NCI-H226 (cell line): ENCODE measurements at regions not wholly inside any gene's neighbourhood (a gene's known extent, or its start where the extent isn't known, plus 50 kb on each side); places are given as distances from the start of the nearest gene placed in this dataset.
A peak's percentile ranks its signal among the peaks of the same experiment; 100 is the strongest.

Source experiments
- DNase-seq: peaks from one replicate; pipeline ENCODE4 v3.0.0-alpha.2; 2015

DNA sequence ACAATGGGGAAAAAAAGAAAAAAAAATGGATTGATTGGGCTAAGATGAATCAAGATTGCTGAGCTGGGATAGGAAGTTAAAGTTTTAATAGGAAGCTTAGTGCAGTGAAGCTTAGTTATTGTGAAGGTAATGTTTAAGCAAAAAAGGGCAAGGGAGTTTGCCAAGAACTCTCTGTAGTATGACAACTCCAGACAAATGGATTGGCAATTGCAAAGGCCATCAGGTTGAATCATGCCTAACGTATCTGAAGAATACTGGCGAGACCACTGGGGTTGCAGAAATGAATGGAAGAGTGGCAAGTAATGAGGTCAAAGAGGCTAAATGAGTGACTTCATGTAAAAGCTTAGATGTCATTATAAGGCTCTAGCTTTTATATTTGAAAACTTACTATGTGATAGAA lies 1654.0 kb downstream of the PCDH7 start:
- no peak for DNase-seq

DNA sequence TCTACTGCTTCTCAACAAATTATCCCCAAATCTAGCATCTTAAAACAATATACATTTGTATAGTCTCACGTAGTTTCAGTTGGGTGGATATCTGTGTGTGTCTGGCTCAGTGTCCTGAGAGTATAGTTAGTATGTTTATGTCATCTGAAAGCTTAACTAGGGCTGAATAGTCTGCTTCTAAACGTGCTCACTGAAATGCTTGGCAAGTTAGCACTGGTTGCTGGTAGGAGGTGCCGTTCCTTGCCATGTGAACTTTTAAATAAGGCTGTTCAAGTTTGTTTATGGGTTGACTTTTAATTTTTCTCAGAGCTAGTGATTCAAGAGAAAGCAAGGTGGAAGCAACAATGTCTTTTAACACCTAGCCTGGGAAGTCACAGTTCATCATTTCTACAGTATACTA lies 1673.6 kb downstream of the PCDH7 start:
- no peak for DNase-seq

DNA sequence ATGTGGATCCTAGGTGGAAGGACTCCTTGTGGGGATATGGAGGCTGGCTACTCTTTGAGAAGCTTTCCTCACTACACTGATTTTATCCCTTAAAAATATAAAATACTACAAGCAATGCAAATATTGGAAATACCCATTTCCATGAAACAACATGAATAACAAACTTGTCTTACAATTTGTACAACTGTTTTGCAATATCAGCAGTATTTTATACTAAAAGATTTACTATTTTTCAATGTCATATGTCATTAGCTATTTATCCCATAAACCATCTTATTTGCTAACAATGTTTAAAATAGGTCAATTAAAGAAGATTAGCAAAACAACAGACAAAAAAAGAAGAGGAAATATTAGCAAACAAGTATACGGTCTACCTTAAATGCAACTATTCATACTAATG lies 1674.1 kb downstream of the PCDH7 start:
- no peak for DNase-seq

DNA sequence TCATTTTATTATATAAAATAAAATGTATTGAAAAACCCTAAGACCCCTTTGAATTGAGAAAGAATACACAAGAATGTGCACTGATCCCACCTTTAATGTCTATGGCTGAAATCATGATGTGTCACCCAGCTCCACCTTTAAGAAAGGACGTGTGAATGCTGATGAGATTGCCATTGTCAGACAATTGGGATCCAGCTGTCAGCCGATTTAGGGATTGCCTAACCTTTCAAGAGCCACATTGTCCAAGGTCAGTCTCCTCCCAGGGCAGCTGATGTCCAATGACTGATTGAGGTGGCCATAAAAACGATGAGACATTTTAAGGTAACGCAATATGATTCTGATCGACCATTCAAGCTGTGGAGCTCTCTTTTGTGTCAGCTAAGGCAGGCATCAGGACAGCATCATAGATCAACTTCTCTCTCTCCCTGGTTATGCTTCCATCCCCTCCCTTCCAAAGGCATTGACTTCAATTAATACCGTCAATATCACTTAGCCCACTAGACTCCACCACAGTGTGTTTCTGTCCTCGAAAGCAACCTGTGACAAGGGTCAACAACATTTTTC lies 1676.4 kb downstream of the PCDH7 start:
- DNase-seq: no peak

DNA sequence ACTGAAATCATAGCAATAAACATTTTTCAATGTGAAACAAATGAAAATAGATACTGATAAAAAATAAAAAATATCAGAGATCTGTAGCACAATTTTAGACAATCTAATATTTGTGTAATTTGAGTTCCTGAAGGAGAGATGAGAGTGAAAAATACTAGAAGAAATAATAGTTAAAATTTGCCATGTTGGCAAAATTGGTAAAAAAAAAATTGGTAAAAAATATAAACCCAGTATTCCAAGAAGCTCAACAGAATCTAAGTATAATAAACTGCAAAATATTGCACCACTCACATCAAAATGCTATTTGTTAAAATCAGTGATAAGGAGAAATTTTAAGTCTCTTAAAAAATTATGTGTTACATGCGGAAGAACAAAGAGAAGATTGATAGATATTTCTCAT lies 1680.7 kb downstream of the PCDH7 start:
- DNase-seq: no peak

DNA sequence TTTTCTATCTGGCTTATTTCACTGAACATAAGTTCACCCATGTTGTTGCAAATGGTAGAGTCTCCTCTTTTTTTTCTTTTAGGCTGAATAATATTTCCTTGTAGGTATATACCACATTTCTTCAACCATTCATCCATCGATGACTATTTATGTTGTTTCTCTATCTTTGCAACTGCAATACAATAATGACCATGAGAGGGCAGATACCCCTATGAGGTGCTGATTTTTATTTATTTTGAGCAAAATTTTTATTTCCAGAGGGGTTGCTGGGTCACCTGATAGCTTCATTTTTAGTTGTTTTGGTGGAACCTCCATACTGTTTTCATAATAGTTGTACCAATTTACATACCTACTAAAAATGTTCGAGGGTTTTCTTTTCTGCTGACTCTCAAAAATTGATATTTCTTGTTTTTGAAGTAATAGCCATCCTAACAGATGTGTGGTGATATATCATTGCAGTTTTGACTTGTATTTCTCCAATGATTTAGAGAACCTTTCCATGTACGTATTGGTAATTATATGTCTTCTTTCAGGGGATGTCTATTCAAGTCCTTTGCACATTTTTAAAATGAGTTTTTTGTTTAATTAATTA lies 1697.0 kb downstream of the PCDH7 start:
- no peak for DNase-seq

DNA sequence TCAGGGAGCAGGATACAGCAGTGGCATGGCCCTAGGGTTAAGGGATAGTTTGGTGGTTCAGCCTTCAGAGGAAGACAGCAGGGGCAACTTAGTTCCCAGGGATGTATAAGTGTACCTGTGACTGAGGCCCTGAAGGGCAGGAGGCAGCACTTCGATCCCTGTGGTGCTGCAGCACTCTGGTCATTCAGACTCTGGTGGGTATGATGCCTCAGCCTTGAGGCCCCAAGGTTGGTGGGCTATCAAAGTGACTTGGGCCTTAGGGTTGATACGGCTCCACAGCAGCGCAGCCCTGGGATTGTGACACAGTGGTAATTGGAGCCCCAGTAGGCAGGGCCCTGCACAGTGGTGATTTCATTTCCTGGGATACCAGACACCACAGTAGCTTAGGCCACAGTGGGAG lies 1703.1 kb downstream of the PCDH7 start:
- no peak for DNase-seq

DNA sequence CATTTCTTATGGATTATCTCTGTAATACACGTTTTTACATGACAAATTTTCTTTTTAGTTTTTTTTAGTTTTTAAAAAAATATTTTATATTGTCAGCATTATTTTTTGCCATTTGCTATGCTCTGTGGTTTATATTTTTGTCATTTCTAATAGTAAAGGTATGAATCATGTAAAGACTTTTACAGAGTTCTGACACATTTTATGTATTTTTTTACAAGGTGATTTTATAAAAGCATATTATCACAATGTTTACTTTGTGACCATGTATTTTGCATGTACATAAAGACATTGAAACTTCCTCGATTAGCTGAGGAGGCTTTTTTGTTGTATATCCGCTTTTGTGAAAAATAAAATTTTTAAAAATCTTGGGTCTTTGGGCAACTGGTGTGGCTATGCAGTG lies 1705.1 kb downstream of the PCDH7 start:
- DNase-seq: no peak

DNA sequence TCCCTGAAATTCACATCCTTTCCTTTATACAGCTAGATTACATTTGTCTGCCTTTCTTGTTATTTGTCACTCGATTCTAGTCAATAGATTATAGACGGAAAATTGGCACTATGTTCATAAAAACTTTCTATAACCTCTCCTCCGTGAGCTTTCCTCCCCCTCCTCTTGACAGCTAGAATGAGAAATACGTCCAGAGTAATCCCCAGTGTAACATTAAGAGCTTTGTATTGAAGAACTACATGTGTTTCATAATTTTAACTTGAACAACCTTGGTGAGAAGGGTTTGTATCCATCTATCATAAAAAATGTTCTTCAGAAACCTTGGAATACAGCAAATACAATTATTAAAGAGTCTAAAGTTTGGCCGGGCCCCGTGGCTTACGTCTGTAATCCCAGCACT lies 1707.4 kb downstream of the PCDH7 start:
- no peak for DNase-seq

DNA sequence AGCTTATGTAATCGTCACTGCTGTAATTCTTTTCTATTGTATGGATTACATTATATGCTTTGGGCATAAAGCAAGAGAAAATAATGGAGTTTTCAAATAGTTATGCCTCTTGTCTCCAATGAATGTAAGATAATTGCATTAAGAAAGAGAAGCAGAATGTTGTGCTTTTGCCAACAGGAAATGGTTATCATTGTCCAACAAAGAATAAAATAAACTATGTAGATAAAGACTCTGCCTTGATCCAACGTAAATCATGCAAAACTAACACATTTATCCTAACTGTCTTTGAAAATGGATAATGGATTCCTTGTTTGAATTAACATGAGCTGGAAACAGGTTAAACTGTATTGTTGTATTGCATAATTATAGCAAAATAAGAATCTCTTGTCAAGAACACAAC lies 1709.0 kb downstream of the PCDH7 start:
- DNase-seq: peak; percentile 64

DNA sequence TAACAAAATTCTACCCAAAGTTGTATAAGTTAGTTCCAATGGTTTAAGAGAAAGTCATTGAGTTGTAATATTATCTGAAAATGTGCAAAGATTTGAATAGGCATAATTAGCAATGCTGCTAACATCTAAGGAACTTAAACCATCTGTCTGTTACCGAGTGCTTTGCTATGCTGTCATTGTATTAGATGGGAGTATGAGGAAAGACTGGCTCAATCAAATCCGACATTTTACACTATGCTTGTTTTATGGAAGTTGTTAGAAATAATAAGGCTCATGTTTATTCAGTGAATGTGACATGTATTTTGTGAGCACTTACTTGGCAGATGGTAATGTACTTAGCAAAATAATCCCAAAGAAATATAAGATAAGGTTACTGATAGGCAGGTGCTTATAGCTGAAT lies 1715.1 kb downstream of the PCDH7 start:
- DNase-seq: no peak

DNA sequence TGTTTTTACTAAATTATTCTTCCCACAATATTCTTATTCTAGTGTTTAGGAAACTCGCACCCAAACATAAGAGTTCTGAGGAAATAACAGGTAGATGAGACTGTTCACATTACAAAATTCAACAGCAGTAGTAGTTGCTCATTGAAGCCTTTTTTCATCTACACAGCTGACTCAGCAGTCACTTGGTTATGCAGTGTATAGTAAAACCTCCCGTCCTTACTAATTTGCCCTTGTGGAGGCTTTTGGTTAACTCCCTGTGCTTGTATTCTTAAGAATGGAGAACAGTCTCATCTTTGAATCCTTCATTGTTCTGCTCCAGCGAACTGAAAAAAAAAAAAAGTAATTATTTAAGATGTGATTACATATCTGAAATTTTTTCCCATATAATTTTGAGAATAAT lies 1716.6 kb downstream of the PCDH7 start:
- no peak for DNase-seq

DNA sequence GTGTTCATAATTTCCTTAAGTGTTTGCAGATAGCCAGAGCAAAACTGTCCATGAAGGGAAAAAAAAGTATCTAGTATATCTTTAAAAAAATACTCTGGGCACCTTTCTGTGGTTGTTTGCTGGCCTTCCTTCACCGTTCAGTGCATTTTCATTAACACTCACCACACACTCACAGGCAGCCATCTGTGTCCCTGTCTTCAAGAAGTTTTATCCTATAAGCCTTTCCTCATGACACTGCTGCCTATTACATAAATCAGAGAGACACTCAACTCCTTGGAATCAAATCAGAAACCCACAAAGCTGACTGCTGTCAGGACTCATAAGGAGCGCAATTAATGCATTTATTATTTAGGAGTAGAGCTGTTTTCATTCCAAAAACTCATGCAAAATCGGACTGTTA lies 1720.2 kb downstream of the PCDH7 start:
- no peak for DNase-seq

DNA sequence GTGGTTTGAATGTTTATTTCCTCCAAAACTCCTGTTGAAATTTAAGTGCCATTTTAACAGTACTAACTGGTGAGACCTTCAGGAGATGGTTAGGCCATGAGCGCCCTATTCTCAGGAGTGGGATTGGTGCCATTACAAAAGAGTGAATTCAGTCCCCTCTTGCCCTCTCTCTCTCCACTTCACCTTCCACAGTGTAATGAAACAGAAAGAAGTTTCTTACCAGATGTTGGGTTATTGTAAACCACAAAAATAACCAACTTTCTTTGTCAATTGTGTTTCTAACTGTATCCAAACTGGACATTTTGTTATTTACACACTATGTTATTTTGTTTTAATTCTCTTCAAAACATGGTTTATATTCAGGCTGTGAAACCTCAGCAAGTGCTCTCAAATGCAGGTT lies 1734.3 kb downstream of the PCDH7 start:
- DNase-seq: no peak

DNA sequence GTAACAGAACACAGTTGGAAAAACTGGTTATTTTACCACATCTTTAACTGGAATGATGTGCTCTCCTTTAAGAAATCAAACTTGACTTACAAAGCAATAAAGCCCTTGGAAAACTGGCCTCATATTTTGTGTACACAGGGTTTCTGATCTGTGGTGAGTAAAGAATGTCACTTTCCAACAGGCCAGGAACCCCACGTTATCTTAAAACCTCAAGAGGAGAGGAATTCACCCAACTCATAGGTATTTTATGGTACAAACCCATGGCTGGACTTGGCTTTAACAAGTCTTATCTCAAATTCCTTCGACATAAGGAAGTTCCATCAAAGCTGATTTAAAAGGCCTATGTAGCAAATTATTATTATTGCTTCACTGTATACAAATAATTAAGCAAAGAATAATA lies 1735.1 kb downstream of the PCDH7 start:
- peak; percentile 84 for DNase-seq

DNA sequence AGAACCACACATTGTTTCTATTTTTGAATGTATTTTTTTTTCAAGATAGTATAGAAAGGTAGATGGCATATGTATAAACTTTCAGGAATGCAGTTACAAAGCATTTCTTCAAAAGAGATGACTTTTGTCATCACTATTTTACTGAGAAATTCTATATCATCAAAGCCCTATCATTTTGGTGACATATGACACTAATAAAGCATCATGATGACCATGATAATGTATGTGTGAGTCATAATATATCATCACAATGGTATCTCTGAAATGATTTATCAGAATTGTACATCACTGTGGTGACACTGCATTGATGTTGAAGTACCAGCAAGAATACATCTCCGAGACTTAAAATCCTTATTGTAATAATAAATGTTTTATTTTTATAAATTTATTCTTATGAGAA lies 1740.8 kb downstream of the PCDH7 start:
- no peak for DNase-seq

DNA sequence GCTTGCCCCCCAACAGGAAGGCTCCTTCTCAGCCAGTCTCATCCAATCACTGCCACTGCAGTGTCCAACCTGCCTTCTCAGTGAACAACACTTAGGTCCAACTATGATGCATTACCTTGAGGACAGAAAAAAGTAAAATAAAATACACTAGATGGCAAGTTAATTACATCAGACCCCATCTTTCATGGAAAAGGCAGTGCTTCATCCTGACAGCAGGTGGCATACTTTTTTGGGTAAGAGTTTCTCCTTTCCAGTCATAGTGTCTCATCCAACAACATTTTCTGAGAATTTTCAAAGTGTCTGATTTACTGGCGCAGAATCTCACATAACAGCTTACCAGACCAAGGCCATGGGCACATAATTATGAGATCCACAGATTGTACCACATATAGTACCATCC lies 1742.8 kb downstream of the PCDH7 start:
- no peak for DNase-seq

DNA sequence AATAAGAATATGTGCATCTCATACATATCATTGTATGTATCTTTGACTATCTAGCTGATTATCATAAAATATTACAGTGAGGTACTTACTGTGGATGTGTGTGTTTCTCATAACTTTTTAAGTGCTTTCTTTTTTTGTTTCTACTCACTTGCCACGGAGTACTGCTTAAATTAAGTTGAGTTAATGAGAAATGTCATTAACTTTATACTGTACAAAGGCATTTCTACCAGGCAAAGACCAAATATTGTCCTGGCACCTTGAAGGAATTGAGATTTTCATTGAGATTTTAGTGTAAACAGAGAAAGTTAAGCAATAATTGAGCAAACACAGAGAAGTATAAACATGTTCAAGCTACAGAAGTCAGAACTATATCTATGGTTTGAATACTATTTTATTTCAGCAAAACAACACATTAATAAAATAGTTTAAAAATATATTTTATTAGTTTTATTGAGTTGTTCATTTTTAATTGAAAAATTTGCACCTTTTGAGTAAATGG lies 1750.0 kb downstream of the PCDH7 start:
- no peak for DNase-seq

DNA sequence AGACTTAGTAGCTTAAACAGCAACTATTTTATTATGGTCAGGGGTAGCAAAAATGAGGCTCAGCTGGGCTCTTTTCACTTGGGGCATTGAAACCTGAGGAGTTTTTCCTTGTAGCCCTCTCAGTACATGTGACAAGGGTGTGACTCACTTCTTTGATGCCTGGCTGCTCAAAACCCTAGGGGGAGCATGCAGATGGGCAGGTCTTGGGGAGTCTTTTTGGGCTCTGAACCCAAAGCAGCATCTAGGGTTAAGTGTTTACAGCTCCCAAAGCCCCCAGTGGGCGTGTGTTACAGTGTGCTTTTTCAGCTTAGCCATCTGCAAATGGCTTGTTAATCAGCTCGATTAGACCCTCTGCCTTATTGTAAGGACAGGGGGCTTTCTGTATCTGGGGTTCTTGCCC lies 1752.7 kb downstream of the PCDH7 start:
- DNase-seq: no peak

DNA sequence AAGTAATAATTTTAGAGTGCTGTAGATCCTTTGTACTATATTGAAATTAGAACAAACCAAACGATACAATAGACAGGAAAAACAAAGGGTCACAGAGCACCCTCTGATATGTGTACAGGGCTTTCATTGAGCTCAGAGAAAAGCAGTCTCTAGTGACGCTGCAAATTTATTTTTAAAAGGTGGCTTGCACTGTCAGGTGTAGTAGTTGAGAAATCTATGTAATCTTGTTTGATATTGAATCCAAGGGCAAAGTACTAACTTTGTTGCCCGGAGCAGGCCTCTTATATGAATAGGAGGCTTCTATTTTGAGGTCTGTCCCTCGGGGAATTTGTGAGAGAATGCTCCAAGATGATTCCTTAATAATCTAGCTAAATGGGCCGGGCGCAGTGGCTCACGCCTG lies 1755.5 kb downstream of the PCDH7 start:
- DNase-seq: no peak

DNA sequence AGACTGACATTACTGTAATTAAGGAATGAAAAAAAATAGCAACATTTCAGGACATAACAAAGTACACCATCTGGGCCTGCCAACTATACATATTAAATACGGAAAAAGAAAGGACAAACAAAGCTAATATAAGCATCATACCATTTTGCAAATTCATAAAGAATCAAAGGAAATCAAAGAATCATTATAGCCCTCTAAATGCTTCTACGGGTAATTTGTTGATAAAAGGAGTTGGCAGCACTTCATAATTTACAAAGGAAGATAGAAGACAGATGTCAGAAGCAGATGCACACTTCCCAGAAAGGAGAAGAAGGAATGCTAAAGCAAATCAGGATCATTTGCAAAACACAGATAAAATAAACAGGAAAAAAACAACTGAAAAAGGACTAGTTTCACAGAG lies 1757.3 kb downstream of the PCDH7 start:
- no peak for DNase-seq

DNA sequence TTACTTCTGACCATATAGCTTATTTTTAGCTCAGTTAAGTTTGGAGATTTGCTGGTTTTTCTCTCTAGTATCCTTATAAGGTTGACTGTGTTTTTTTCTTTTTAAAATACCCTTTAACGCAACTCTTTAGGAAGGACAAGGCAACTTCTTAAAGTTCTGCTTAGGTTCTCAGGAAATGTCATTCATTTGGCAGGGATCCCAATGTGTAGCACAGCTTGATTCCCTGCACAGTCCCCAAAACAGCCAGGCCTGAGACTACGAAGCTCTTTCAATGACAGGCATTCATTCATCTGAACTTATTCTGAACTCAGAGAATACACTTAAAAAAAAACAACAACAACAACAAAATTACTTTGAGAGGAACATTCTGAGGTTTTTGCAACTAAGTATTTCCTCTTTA lies 1765.8 kb downstream of the PCDH7 start:
- DNase-seq: no peak

DNA sequence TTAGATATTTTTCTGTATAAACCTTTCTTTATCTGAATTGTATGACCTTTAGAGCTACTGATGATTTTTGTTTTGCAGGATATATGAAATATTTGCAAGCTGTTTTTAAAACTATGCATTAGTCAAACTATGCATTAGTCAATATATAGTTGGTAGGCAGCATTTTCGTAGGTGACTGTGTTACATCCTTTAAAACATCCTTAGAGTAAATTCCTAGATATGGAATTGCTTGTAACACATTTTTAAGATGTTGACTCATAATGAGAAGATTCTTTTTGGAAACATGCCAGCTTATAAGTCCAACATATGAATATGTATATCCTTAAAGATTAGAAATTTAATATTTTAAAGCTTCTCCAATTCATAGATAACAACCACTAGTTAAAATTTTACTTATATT lies 1768.5 kb downstream of the PCDH7 start:
- DNase-seq: peak; percentile 69

DNA sequence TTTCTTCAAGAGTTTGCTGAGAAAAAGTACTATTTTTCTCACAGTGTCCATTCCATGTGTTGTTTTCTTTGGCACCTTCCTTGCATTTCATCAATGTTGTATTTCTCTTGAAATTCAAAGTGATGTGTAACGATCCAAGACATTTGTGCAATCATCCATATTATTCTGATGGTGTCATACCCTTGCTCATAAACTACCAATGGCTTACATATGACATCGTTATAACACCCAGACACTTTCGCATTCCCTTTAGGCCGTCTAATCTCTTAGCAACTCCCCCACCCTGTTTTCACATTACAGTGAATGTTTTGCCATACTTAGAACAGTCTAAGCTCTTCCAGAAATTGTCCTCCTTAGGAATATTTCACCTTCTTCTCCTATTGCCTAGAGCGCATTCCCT lies 1779.0 kb downstream of the PCDH7 start:
- peak; percentile 92 for DNase-seq

DNA sequence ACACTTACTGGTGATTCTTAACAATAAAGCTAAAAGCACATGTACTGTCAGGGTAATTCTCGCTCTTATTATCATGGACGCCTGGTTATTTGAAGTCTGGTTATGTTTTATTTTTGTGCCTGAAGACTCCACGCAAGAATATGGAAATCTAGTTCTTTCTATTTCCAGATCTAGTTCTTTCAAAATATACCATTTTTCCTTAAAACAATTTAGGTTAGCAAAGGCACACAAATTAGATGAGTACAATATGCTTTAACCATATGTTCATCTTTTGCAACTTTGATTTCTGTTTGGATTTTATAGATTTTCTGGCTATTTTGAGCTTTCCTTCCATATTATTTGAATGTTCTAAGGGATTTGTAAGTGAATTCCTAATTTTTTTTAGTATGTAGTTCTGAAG lies 1783.1 kb downstream of the PCDH7 start:
- no peak for DNase-seq
